Medulla oblongata (tissue), 1 donor: ENCODE measurements at regions not wholly inside any gene's neighbourhood (a gene's known extent, or its start where the extent isn't known, plus 50 kb on each side); places are given as distances from the start of the nearest gene placed in this dataset.
"Not testable (repeated sequence)": the region's sequence is repeated elsewhere in the genome, so short reads cannot be mapped to it uniquely, and the experiment has no call there.

Experiments
- DNase-seq: peaks from one replicate; pipeline ENCODE4 v3.0.0-alpha.2; 2015; ENCODE audit errors: extremely low spot score

DNA sequence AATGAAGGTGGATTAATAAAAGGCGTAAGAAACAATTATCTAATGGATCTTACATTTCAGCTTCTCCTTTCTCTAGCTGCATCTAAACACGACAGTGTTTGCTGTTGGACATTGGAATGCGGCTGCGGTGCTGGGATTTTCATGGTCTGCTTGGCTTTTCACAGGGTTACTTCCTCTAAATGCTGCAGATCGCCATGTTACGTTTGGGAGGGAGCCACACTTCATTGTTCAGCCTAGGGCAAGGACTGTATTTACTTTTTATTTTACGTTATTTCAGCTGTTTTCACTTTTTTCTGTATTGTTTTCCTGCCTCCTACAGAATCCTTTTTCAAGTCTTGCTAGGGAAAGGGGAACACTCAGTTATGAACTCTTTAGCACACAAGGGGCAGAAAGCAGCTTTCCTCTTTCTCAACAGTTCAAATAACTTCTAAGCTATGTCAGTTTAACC, 97.9 kb upstream of the MTHFD1L start:
- no peak for DNase-seq

- DNase-seq = no peak
Measured at GRCh38 chr6:150770637-150771036, 94.9 kb upstream of the MTHFD1L start.

DNA sequence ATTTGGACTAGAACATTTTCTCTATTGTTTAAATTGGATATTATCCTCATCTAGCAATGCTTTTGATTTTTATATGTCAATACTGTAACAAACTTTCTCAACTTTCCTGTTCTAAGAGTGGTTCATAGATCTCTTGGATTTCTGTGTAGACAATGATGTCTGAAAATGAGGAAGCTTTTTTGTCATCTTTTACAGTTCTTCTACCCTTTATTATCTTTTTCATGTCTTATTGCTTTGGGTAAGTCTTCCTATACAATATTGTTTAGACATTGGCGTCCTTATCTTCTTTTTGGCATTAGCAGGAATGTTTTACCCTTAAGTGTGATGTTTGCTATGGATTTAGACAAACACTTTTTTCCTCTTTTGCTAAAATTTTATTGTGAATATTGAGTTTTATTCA, 91.5 kb upstream of the MTHFD1L start:
- DNase-seq = no peak

DNA sequence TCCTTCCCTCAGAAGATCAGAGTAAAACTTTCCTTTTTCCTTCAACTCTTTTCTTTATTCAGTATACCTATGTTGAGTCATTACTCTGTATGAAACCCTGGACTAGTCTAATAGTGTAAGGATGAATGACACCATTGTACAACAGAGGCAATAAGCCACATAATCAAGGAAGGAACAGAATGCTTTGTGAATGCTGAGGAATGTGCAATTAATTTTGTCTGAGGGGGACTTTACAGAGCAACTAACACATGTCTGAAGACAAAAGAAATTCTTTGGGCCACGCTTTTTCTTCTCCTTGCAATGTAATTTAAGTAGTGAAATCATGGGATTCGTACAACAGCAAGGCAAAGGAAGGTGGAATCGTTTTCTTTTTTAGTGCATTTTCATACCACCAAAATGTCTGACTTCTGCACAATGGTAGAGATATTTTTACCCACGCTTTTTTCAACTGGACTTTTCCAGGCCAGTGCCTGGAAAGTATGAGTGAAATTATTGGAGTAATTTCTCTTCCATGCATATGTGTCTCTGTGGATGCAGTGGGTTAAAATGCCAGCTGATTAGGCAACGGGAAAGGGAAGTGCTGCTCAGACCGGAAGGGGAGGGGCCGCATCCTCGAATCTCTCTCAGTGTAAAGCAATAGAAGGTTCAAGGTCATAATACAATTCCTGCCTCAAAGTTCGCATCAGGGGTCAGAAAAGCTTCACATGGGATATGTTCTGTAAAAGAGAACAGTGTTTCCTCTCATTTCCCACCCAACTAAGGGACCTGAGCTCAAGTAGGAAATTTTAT, 89.9 kb upstream of the MTHFD1L start:
- no peak for DNase-seq

DNA sequence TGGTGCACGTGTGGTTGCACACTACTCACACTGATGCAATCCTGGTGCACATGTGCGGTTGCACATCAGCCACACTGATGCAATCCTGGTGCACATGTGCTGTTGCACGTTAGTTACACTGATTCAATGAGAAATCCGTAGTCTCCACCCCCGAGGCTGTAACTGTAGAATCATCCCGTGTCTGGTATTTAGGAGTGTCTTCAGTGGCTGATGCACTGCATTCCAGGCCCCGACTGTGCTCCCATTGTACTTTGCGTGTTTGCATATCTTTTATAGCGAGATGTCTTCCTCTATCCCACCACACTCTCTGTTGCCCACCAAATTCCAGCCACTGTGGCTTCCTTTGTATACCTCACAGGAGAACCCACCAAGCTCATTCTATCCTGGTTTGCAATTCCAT, 87.8 kb upstream of the MTHFD1L start:
- DNase-seq = no peak

DNA sequence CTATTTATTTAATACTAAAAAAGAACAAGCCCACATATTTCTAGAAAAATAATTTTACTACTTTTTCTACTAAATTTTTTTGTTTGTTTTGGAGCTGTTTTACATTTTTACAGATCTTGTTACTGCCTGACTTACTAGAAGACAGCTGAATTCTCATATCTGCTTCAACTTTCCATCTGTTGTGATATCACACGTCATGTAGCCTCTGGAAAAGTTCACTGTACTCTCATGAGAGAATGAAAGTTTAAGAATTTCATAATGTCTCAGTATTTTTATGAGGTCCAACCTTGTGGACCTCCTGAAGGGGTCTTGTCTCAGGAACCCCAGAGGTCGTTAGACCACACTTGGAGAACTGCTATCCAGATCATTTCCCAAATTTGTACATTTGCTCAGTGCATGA, 81.7 kb upstream of the MTHFD1L start:
- DNase-seq = no peak

GRCh38 chr6:150787429-150787828, 78.1 kb upstream of the MTHFD1L start:
- DNase-seq = no peak

DNA sequence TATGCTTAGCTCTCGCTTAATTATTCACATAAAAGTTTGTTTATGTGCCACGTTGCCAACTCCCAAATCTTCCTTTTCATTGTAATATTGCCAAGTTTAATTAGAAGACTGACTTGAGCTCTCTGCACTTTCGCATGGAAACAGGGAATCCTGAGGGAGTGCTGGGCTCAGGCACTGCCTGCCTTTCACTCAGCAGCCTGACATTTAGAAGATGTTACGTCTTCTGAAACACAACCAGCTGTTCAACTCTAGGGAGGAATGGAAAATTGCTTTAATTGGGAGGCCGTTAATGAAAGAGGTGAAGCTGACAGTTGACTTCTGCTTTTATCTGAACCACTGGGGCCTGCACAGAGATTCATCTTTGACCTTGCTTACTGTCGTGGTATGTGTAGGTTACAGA, 77.4 kb upstream of the MTHFD1L start:
- no peak for DNase-seq

DNA sequence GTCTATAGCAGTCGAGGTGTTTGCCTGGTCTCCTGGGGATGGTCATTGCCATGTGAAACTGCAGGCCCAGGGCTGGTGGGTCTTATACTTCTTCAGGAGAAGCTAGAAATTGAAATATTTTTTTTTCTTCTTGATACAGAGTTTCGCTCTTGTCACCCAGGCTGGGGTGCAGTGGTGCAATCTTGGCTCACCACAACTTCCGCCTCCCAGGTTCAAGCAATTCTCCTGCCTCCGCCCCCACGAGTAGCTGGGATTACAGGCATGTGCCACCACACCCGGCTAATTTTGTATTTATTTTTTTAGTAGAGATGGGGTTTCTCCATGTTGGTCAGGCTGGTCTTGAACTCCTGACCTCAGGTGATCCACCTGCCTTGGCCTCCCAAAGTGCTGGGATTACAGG, 75.6 kb upstream of the MTHFD1L start:
- DNase-seq = not testable (repeated sequence)

- no peak for DNase-seq
Measured at GRCh38 chr6:150791717-150792116, 73.8 kb upstream of the MTHFD1L start.

DNA sequence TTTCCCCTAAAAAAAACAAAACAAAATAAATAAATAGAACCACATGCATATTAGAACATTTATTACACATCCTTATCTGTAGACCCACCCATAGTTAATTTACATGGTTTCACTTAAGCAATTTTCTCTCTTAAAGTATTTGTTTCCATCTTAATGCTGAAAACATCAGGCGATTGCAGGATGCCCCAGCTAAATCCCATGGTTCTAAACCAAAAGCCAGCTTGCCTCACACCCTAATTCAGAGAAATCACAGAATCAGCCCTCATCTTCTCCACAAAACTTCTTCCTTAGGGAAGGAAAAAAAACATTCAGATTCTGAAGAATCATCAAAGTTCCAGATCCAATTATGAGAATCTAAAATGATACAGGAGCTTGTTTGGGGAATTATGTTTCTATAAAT, 67.6 kb upstream of the MTHFD1L start:
- no peak for DNase-seq

GRCh38 chr6:150799276-150799805, 66.2 kb upstream of the MTHFD1L start:
- DNase-seq = no peak

GRCh38 chr6:150800674-150801314, 64.7 kb upstream of the MTHFD1L start:
- no peak for DNase-seq

DNA sequence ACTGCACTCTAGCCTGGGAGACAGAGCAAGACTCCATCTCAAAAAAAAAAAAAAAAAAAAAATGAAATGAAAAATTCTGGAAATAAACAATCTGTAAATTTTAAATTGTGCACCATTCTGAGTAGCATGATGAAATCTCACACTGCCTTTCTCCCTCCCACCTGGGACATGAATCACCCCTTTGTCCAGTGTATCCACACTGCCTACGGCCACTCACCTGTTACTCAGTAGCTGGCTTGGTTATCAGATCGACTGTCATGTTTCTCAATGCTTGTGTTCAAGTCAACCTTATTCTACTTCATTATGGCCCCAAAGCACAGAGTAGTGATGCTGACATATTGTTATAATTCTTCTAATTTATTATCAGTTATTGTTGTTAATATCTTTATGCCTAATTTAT, 58.7 kb upstream of the MTHFD1L start:
- DNase-seq = no peak

GRCh38 chr6:150813319-150813992, 52.0 kb upstream of the MTHFD1L start:
- no peak for DNase-seq

DNA sequence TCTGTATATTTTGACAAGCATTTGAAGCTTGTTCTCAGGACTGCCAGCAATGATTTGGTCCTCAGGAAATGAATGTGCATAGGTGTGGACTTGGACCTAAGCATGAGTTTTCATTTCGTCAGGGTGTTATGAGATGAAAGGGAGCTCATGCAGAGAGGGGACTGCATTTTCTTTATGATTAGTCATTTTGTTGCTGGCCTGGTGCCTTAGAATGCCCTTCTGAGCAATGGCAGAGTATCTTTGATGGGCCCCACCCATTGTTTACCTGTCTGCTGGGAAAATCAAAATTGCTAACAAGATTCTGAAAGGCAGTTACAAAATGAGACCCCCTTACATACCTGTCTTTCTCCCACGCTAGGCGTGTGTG, 51.5 kb upstream of the MTHFD1L start:
- DNase-seq = no peak
